RWPE1 (cell line): ENCODE measurements at regions not wholly inside any gene's neighbourhood (a gene's known extent, or its start where the extent isn't known, plus 50 kb on each side); places are given as distances from the start of the nearest gene placed in this dataset.

Experiments
- CTCF ChIA-PET: fragments of 350-600 bp; sonication (Branson Sonifier 250); formaldehyde crosslinking; extraction: SDS; loops from one replicate; lab custom pipeline; 2021; lab: Yijun Ruan, JAX
- POLR2A ChIA-PET: fragments of 400-600 bp; formaldehyde crosslinking; extraction: SDS; loops from one replicate; lab custom pipeline; 2020; ENCODE audit warnings: antibody characterized with exemption; ENCODE audit not compliant: low non-redundant PET; lab: Yijun Ruan, JAX
- DNase-seq: peaks from one replicate; pipeline ENCODE4 v3.0.0; 2012; ENCODE audit warnings: low spot score
- H3K27ac ChIP-seq: fragments of 450-650 bp; 2 replicates; pipeline ENCODE4 v1.5.1; 2017
- TF ChIP-seq, protein P1 (sequence below): fragments of 450-650 bp; conservative IDR thresholded peaks from 2 replicates; pipeline ENCODE4 v1.5.1; 2017; ENCODE audit warnings: low read depth, mild to moderate bottlenecking

DNA sequence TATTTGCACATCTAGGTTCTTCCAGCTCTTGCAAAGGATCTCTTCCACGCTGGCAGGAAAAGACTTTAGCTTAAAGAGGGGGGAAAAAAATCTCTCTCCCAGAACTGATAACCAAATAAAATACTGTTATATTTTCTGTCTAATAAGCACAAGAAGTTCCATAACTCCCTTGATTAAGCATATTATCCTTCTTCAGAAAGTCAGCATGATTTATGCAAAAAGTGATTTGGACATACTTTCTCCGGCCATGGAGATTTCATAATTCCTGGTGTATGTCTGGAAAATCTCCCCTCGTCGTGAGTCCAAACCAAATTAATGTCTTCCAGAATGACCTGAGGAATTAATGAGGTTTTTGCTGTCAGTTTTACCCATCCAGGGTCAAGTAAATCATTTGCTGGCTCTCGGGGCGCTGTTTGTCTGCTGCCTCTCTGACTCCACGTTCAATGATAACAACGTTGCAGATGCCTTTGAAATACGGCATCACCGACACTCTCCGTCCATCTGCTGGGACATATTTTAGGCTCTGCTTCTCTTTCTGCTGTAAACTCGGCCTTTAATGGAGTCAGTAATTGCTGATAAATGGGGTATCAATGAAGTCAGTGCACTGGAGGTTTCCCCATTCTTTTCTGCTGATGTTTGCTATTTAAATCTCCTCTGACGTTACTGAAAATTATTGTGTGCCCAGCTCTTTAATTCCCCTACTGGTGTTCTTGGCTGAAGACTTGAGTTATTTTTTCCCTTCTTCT lies 112.9 kb downstream of the HLX start:
- POLR2A ChIA-PET: no interaction called here
- H3K27ac ChIP-seq: no peak overlapping the region
- DNase-seq: no peak
- CTCF ChIA-PET: no interaction called here
- TF ChIP-seq, protein P1, sequence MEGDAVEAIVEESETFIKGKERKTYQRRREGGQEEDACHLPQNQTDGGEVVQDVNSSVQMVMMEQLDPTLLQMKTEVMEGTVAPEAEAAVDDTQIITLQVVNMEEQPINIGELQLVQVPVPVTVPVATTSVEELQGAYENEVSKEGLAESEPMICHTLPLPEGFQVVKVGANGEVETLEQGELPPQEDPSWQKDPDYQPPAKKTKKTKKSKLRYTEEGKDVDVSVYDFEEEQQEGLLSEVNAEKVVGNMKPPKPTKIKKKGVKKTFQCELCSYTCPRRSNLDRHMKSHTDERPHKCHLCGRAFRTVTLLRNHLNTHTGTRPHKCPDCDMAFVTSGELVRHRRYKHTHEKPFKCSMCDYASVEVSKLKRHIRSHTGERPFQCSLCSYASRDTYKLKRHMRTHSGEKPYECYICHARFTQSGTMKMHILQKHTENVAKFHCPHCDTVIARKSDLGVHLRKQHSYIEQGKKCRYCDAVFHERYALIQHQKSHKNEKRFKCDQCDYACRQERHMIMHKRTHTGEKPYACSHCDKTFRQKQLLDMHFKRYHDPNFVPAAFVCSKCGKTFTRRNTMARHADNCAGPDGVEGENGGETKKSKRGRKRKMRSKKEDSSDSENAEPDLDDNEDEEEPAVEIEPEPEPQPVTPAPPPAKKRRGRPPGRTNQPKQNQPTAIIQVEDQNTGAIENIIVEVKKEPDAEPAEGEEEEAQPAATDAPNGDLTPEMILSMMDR: no peak

DNA sequence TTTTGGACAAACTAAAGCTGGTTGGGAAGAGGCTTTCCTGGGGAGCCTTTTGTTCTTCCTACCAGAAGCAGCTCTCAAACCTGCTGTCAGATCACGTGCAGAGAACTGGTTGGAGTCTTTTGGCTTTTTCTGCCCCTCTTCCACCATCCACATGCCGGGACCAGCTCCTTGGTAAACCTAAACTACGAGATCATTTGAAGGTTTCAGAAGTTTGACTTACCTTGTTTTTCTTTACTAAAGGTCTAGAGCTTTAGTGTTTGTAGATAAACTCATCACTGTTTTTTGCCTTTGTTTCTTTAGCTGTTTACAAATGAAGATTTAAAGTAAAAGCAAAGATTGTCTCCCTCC lies 113.4 kb downstream of the HLX start:
- ChIA-PET CTCF (no interaction called here), POLR2A (no interaction called here)
- TF ChIP-seq, protein P1: no peak
- no peak overlapping the region for H3K27ac ChIP-seq
- no peak for DNase-seq

DNA sequence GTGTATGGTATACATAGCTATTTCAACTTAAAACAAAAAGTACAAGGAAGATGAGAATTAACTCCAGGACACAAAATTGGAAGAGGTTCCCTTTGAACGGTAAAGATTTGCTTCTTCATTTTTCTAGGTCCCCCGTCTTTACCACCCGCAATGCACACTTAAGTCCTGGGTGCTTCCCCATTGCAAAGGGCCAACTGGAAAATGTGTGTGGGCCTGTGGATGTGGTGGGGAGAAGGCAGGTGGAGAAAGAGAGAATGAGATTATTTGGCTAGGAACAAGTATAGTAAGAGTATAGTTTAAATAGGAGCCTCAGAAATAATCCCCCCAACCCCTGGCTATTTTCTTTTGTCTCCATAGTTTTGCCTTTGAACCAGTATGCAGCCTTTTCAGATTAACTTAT lies 115.4 kb downstream of the HLX start:
- H3K27ac ChIP-seq: no peak overlapping the region
- ChIA-PET CTCF (interaction anchor here (0.6 kb wide), 1 partner anchor 99 kb away, joined by 3 read pairs; no protein-coding TSS in a partner anchor), POLR2A (no interaction called here)
- TF ChIP-seq, protein P1: no peak
- DNase-seq: no peak

DNA sequence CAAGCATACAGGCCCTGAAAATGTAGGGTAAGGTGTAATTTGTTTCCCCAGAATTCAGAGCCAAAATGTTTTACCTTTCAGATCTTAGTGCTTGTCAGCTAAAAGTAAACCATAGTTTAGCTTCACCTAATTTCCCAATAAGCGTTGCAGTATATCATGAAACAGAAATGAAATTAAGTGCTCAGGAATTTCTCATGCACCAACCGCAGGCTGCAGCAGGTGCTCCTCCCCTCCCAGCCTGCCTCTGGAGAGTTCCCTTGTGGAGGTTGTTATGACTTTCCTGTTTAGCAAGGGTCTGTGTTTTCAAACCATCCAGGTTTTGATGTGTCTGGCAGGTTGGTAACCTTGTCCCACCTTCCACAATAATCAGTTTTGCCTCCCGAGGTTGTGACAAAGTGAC lies 118.5 kb downstream of the HLX start:
- no peak overlapping the region for H3K27ac ChIP-seq
- TF ChIP-seq, protein P1: no peak
- ChIA-PET CTCF (no interaction called here), POLR2A (no interaction called here)
- no peak for DNase-seq

DNA sequence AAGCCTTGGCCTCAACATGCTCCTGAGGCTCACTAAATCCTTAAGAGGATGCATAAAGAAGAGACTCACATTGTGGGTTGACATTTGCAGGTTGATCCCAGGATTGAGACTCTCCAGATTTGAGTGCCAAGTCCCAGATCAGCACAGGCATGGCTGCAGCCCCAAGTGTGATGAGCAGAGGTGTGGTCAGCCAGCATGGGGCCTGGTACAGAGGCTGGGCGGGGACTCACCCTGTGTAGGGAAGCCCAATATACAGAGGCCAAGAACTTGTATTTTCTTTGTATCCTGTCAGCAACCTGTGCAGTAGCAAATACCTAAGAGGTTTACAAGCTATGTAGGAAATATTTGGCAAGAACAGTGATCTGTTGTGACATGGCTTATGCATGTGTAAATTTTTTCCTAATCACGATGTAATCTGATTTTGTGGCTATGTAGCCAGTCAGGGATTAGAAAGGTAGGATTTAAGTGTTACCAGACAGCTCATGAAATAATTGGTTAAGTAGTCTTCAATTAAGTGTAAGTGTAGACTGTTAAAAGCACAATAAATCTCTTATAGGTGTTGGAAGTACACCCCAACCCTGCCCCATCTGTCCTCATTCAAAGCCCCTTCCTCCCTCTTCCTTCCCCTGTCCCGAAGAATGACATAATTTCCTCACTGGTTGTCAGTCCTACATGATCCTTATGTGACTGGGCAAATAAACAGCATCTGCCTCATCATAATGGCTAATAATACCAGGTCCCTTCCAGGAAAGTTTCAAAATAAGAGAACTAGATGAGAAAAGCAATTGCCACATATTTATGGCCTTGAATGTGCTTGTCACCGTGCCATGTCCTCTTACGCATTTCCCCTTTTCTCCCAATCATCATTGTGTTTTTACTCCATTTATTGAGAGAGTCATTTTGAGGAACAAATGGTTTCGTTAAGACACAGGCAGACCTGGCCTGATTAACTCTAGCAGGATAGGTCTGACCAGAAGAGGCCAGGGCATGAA lies 120.9 kb downstream of the HLX start:
- no peak for DNase-seq
- TF ChIP-seq, protein P1: no peak
- CTCF ChIA-PET: no interaction called here
- H3K27ac ChIP-seq: no peak overlapping the region
- POLR2A ChIA-PET: no interaction called here

DNA sequence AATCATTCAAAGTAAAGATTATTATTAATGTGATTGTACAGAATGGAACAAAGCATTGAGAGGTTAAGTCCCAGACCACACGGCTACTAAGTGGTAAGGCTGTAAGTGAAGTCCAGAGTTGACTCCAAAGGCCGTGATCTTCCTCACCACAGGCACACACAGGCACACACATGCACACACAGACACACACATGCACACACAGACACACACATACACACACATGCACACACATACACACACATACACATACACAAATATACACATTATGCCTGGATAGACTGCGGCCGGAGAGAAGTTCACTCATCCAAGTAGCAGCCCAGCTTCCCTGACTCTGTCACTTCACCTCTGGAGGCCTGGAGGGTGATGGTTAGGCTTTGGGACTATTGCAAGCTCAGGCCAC lies 121.9 kb downstream of the HLX start:
- ChIA-PET CTCF (no interaction called here), POLR2A (no interaction called here)
- no peak overlapping the region for H3K27ac ChIP-seq
- no peak for DNase-seq
- TF ChIP-seq, protein P1: no peak
